Femur (tissue), 1 donor: ENCODE measurements at regions not wholly inside any gene's neighbourhood (a gene's known extent, or its start where the extent isn't known, plus 50 kb on each side); places are given as distances from the start of the nearest gene placed in this dataset.

Source experiments
- DNase-seq: peaks from one replicate; pipeline ENCODE4 v3.0.0-alpha.2; 2017

- DNase-seq: no peak
These were observed 242.5 kb upstream of the KCNG1 start for GRCh38 chr20:51265361-51265760.

DNA sequence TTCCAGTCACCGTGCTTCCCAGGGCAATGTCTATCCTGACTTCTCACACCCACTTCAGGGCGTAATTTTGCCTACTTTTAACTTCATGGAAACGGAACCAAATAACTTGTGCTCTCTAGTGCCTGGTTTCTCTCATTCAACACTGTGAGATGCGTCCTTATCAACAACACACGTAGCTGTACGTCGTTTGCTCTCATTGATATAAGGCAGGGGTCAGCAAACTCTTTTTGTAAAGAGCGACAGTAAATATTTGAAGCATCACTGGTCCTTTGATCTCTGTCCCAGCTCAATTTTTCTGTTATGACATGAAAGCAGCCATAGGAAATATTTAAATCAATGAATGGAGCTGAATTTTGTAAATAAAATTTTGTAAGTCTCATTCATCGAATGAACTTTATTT, 239.3 kb upstream of the KCNG1 start:
- no peak for DNase-seq

- no peak for DNase-seq
These were observed 236.5 kb upstream of the KCNG1 start for GRCh38 chr20:51259455-51259854.

DNA sequence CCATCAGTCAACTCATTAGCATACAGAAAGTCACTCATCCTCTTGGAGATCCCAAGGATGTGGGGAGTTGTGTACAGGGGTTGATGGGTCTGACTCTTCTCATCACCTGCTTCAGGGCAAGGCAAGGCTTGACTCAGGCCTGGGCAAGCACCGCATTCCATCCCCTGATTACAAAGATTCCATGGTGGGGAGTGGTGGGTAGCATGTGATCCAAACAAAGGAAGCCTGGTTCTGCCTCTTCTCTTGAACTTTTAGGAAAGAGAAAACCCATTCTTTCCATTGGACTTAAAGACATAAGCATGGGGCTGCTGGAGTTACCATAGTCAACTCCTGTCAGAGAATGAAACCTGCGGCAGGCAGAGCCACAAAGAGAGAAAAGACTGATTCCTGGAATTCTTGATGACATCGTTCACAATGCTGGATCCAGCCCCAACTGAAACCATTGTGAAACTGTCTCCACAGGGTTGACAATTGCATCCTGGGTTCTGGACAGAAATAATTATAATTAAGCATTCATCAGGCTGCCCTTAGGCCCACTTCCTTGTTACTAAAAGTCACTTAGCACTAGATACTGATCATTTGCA, 235.8 kb upstream of the KCNG1 start:
- DNase-seq: no peak

- no peak for DNase-seq
These were observed 232.5 kb upstream of the KCNG1 start for GRCh38 chr20:51255417-51255816.

GRCh38 chr20:51253280-51253679, 230.4 kb upstream of the KCNG1 start:
- no peak for DNase-seq

GRCh38 chr20:51249781-51250180, 226.9 kb upstream of the KCNG1 start:
- no peak for DNase-seq

GRCh38 chr20:51249215-51249614, 226.3 kb upstream of the KCNG1 start:
- DNase-seq: no peak

DNA sequence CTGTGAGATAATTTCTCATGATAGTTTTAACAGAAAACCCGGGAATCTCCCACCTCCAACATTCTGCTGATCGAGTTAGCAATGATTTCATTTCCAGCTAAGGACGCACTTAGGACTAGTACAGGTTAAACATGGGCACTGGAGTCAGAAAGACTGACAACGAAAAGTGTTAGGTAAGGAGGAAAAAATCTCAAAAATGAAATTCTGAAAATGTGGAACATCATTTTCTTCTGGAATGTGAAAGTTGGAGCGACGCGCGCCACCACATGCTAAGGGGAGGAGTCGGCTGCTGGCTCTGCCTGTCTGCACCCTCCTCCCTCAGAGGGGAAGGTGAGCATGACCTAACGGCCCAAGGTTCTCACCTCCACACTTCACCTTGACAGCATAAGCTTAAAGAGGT, 221.6 kb upstream of the KCNG1 start:
- no peak for DNase-seq

DNA sequence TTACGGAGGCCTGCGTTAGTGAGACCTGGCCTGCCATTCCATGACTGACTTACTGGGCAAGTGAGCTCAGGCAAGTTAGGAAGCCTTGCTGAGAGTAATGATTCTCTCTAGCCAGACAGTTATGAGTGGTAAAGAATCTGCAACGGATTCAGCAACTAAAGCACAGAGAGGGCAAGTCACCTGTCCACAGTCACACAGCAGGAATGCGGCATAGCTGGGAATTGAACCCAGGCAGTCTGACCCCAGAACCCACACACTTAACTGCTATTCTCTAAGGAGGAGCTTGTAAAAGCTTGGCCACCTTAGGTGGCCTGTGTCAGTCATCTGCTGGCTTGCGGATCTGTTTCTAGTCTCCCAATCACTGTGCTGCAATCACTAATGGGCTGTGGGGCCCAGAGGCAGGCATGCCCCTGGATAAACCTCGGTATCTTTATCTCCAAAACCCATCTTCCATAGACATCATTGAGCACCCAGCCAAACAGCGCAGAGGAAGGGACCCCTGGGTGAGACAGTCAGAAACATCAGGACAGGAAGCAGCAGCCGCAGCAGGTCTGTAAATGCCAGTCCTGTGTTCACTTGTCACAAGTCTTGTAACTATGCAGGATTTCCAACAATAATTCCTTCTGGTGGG, 215.9 kb upstream of the KCNG1 start:
- no peak for DNase-seq

- DNase-seq: peak; percentile 46
These were observed 214.9 kb upstream of the KCNG1 start for GRCh38 chr20:51237791-51238190.

GRCh38 chr20:51237278-51237677, 214.4 kb upstream of the KCNG1 start:
- DNase-seq: no peak

DNA sequence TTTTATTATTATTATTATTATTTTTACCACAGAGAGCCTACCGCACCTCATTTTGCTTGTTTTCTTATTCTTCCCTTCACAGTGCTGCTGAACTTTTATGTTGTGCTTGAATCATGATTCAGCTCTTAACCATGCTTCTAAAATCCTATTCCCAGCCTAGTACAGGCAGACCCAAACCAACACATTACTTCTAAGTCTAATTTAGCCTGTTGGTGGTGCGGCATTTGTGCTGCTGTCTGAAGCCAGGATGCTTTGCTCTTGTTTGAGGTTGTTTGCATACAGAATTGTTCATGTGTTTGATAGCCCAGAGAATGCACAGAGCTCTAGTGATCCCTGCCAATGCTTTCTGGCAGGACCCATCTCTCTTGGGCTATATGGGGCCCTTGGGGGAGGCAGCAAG, 213.5 kb upstream of the KCNG1 start:
- no peak for DNase-seq

DNA sequence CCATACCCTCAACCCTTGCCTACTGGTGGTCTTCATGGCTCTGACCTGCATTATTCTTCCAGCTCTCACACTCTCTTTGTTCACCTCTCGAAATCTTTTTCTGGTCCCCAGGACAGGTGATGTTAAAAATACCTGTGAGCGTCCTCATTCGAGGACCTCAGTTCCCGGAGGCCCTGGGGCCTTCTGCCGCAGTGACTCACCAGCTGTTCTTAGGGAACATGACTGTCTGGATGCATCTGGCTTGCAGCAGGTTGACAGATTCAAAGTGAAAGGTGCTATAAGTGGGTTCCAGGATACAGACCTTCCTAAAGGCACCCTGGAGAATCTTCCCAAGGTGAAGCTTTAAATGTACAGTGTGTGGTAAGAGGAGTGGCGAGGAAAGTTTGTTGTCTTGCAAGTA, 210.4 kb upstream of the KCNG1 start:
- DNase-seq: no peak

- DNase-seq: no peak
These were observed 207.8 kb upstream of the KCNG1 start for GRCh38 chr20:51230727-51231126.

DNA sequence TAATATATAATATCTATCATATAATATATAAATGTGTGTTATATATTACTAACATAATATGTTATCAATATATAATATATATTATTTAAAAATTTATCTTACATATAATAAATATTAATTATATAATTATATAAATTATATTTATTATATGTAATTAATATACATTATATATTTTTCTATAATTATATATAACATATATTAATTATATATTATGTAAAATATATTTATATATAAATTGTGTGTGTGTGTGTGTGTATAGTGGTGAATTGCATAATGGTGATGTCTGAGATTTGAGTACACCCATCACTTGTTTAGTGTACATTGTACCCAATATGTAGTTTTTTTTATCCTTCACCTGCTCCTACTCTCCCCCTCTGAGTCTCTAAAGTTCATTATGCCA, 205.9 kb upstream of the KCNG1 start:
- DNase-seq: no peak

DNA sequence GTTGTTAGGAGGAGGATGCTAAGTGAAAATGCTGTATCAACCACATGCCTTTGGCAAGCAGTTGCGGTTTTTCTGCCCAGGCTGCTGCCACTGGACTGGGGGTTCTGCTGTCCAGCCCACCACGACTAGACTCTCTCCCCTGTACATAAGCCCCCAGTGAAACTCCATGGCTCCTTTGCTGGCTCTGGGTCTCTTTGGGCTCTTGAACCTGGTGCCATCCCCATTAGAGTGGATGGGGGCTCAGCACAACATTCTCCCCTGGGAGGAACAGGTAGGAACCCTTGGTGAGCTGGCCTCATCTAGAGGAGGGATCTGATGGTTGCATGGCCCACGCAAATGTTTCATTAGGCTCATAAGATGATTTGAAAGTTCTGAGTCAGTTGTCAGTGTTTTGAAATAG, 204.8 kb upstream of the KCNG1 start:
- DNase-seq: no peak

DNA sequence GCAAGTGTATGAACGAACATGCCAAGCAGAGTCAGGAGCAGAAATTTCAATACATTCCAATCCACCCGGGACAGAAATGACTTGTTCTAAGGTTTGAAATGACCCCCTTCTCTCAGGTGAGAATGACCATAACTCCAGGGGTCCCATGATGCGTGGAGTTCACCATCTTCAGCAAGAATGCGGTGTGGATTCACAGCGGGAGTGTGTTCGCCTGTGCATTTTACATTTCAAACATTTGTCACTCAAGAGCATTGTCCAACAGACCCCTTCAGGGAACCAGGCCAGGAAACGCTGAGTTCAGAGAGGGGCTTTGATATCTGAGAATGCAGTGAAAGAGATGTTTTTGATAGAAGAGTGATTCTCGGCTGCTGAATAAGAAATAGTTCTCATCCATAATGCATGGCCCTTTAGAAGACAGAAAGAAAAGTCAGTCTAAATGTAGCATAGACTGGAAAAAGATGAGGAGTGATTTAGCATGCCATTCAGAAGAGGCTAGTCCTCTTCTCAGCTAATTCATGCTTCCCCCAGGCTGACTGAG, 200.3 kb upstream of the KCNG1 start:
- DNase-seq: no peak

- no peak for DNase-seq
These were observed 199.0 kb upstream of the KCNG1 start for GRCh38 chr20:51221791-51222408.

GRCh38 chr20:51221103-51221502, 198.2 kb upstream of the KCNG1 start:
- no peak for DNase-seq

GRCh38 chr20:51220293-51220706, 197.4 kb upstream of the KCNG1 start:
- DNase-seq: no peak

DNA sequence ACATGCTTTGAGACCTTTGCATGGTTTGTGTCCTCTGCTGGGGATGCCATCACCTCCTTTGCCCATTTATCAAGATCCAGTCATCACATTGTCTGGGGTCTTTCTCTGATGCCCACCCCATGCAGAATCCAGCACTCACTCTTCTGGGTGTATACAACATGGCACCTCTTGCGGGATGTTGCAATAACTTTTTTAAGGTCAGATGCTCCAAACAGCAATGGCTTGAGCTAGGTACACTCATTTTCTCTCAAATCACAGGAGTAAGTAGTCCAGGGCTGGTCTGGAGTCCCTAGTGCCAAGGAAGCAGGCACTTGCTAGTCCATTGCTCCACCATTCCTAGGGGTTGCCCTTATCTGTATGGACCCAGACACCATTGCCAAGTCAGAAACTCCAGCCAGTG, 196.6 kb upstream of the KCNG1 start:
- DNase-seq: no peak

- no peak for DNase-seq
These were observed 195.7 kb upstream of the KCNG1 start for GRCh38 chr20:51218603-51219002.

DNA sequence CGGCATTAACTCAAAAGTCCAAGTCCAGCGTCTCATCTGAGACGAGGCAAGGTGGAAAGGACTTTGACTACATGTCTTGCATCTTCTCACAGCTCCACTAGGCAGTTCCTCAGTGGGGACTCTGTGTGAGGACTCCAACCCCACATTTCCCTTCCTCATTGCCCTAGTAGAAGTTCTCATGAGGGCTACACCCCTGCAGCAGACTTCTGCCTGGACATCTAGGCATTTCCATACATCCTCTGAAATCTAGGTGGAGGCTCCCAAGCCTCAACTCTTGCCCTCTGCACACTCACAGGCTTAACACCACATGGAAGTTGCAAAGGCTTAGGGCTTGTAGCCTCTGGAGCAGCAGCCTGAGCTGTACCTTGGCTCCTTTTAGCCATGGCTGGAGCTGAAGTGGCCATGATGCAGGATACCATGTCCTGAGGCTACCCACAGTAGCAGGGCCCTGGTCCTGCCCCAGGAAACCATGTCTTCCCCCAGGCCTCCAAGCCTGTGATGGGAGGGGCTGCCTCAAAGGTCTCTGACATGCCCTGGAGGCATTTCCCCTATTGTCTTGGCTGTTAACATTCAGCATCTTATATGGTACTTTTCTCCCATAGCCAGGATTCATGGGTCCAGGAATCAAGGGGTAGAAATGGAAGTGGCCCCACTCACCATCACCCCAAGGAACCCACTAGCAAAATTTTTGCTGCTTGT, 194.6 kb upstream of the KCNG1 start:
- DNase-seq: no peak
